RWPE1 (cell line): ENCODE measurements at regions not wholly inside any gene's neighbourhood (a gene's known extent, or its start where the extent isn't known, plus 50 kb on each side); places are given as distances from the start of the nearest gene placed in this dataset.

Source experiments
- CTCF ChIA-PET: fragments of 350-600 bp; sonication (Branson Sonifier 250); formaldehyde crosslinking; extraction: SDS; loops from one replicate; lab custom pipeline; 2021; lab: Yijun Ruan, JAX
- POLR2A ChIA-PET: fragments of 400-600 bp; formaldehyde crosslinking; extraction: SDS; loops from one replicate; lab custom pipeline; 2020; ENCODE audit warnings: antibody characterized with exemption; ENCODE audit not compliant: low non-redundant PET; lab: Yijun Ruan, JAX
- DNase-seq: peaks from one replicate; pipeline ENCODE4 v3.0.0; 2012; ENCODE audit warnings: low spot score
- H3K27ac ChIP-seq: fragments of 450-650 bp; 2 replicates; pipeline ENCODE4 v1.5.1; 2017
- CTCF ChIP-seq: fragments of 450-650 bp; conservative IDR thresholded peaks from 2 replicates; pipeline ENCODE4 v1.5.1; 2017; ENCODE audit warnings: low read depth, mild to moderate bottlenecking

GRCh38 chr12:59080101-59080500, 159.8 kb upstream of the LRIG3 start:
- no peak for DNase-seq
- ChIA-PET POLR2A (no interaction called here), CTCF (interaction anchor here (0.7 kb wide), 1 partner anchor 73 kb away, joined by 3 read pairs; no protein-coding TSS in a partner anchor)
- H3K27ac ChIP-seq, result no peak overlapping the region
- no peak for TF ChIP-seq CTCF

- TF ChIP-seq CTCF, result no peak
- H3K27ac ChIP-seq, result peak overlapping the region; percentile 48; the same call in 1 of the 2 replicates
- ChIA-PET CTCF (interaction anchor here (0.7 to 0.8 kb wide), 2 partner anchors 72 to 197 kb away, joined by 3 read pairs; no protein-coding TSS in a partner anchor), POLR2A (no interaction called here)
- peak; percentile 18 for DNase-seq
Observed at GRCh38 chr12:59079472-59079871, 159.2 kb upstream of the LRIG3 start.

- DNase-seq, result peak; percentile 34
- POLR2A ChIA-PET, result no interaction called here
- CTCF ChIA-PET, result interaction anchor here (0.8 kb wide), 1 partner anchor 197 kb away, joined by 3 read pairs; no protein-coding TSS in a partner anchor
- H3K27ac ChIP-seq, result peak overlapping the region; percentile 48
- TF ChIP-seq CTCF, result no peak
Observed at GRCh38 chr12:59079002-59079401, 158.7 kb upstream of the LRIG3 start.

- peak overlapping the region; percentile 8; the same call in 1 of the 2 replicates for H3K27ac ChIP-seq
- POLR2A ChIA-PET, result interaction anchor here (0.6 kb wide), 1 partner anchor 1280 kb away, joined by 3 read pairs; no protein-coding TSS in a partner anchor
- DNase-seq, result peak; percentile 44
- CTCF ChIA-PET, result interaction anchor here (0.6 to 1.1 kb wide), 4 partner anchors 11 to 731 kb away, joined by 3 to 6 read pairs (median 4); no protein-coding TSS in a partner anchor
- TF ChIP-seq CTCF, result no peak
Observed at GRCh38 chr12:59077575-59078426, 157.5 kb upstream of the LRIG3 start.

- H3K27ac ChIP-seq, result no peak overlapping the region
- POLR2A ChIA-PET, result interaction anchor here (0.6 kb wide), 1 partner anchor 1281 kb away, joined by 3 read pairs; no protein-coding TSS in a partner anchor
- no peak for DNase-seq
- CTCF ChIA-PET, result interaction anchor here (0.6 kb wide), 2 partner anchors 12 to 159 kb away, joined by 3 to 4 read pairs; no protein-coding TSS in a partner anchor
- TF ChIP-seq CTCF, result no peak
Observed at GRCh38 chr12:59077153-59077552, 156.8 kb upstream of the LRIG3 start.

GRCh38 chr12:59076622-59077021, 156.3 kb upstream of the LRIG3 start:
- no peak overlapping the region for H3K27ac ChIP-seq
- DNase-seq, result no peak
- CTCF ChIA-PET, result no interaction called here
- POLR2A ChIA-PET, result no interaction called here
- TF ChIP-seq CTCF, result no peak
